Coronary artery (tissue), 2 donors: ENCODE measurements at regions not wholly inside any gene's neighbourhood (a gene's known extent, or its start where the extent isn't known, plus 50 kb on each side); places are given as distances from the start of the nearest gene placed in this dataset.
"Not testable (repeated sequence)": the region's sequence is repeated elsewhere in the genome, so short reads cannot be mapped to it uniquely, and the experiment has no call there.

Source experiments
- DNase-seq: peaks from one replicate; pipeline ENCODE4 v3.0.0-alpha.2; 2017; ENCODE audit warnings: low spot score
- H3K27ac ChIP-seq, 2 donors: fragments of 200-600 bp; sonication (generic); one replicate each; pipeline ENCODE4 v1.5.1; 2016 to 2019
- H3K4me3 ChIP-seq: fragments of 200-600 bp; sonication (generic); 2 replicates; pipeline ENCODE4 v1.5.1; 2016; ENCODE audit warnings: mild to moderate bottlenecking, moderate library complexity
- CTCF ChIP-seq: fragments of 200-600 bp; sonication (generic); IDR thresholded peaks from one replicate; pipeline ENCODE4 v1.5.1; 2019; ENCODE audit warnings: antibody characterized with exemption

- DNase-seq = not testable (repeated sequence)
These were observed 81.1 kb downstream of the THSD1 start for GRCh38 chr13:52324831-52325230.

GRCh38 chr13:52319876-52320275, 86.1 kb downstream of the THSD1 start:
- no peak for TF ChIP-seq CTCF
- H3K4me3 ChIP-seq = no peak overlapping the region
- DNase-seq = no peak

More at GRCh38 chr13:52324831-52325230, 81.1 kb downstream of the THSD1 start:
- not testable (repeated sequence) for H3K27ac ChIP-seq, H3K4me3 ChIP-seq

GRCh38 chr13:52309833-52310232, 96.1 kb downstream of the THSD1 start:
- not testable (repeated sequence) for H3K4me3 ChIP-seq, H3K27ac ChIP-seq, DNase-seq

More at GRCh38 chr13:52319876-52320275, 86.1 kb downstream of the THSD1 start:
- no peak overlapping the region for H3K27ac ChIP-seq

GRCh38 chr13:52306336-52306735, 99.6 kb downstream of the THSD1 start:
- not testable (repeated sequence) for DNase-seq, H3K4me3 ChIP-seq, H3K27ac ChIP-seq

- H3K4me3 ChIP-seq, DNase-seq, H3K27ac ChIP-seq: not testable (repeated sequence)
These were observed 102.9 kb downstream of the THSD1 start for GRCh38 chr13:52303098-52303497.

GRCh38 chr13:52302688-52303087, 103.3 kb downstream of the THSD1 start:
- not testable (repeated sequence) for DNase-seq, H3K4me3 ChIP-seq, H3K27ac ChIP-seq

- not testable (repeated sequence) for H3K27ac ChIP-seq, DNase-seq, H3K4me3 ChIP-seq
These were observed 104.1 kb downstream of the THSD1 start for GRCh38 chr13:52301810-52302400.

GRCh38 chr13:52298079-52298661, 107.8 kb downstream of the THSD1 start:
- DNase-seq, H3K27ac ChIP-seq, H3K4me3 ChIP-seq: not testable (repeated sequence)

- not testable (repeated sequence) for DNase-seq, H3K27ac ChIP-seq, H3K4me3 ChIP-seq
These were observed 117.1 kb downstream of the THSD1 start for GRCh38 chr13:52288891-52289290.

GRCh38 chr13:52281387-52281786, 122.0 kb upstream of the NEK3 start:
- DNase-seq, H3K27ac ChIP-seq, H3K4me3 ChIP-seq: not testable (repeated sequence)

- H3K27ac ChIP-seq, DNase-seq: not testable (repeated sequence)
These were observed 120.0 kb upstream of the NEK3 start for GRCh38 chr13:52279408-52279807.

GRCh38 chr13:52254299-52254698, 94.9 kb upstream of the NEK3 start:
- not testable (repeated sequence) for DNase-seq, H3K4me3 ChIP-seq, H3K27ac ChIP-seq

More at GRCh38 chr13:52279408-52279807, 120.0 kb upstream of the NEK3 start:
- not testable (repeated sequence) for H3K4me3 ChIP-seq

GRCh38 chr13:52240752-52241151, 81.4 kb upstream of the NEK3 start:
- H3K27ac ChIP-seq, DNase-seq, H3K4me3 ChIP-seq: not testable (repeated sequence)
